ENCODE measurements at regions not wholly inside any gene's neighbourhood (a gene's known extent, or its start where the extent isn't known, plus 50 kb on each side); places are given as distances from the start of the nearest gene placed in this dataset.

DNA sequence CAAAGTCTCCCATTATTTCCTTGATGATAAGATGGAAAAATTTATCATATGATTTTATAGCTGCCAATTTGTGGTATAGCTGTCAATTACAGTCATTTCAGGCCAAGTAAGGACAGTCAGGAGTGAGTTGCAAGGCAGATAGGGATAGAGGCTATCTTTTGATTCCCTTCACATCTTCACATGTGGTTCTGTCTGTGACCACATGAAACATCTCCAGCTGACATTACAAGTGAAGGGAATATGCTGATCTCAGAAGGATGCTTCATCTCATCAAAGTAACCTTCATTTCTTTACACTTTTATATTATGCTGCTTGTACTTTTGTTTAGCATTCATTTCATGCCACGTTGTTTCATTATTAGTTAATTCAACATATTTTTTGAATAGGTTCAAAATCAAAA, 136.9 kb upstream of the CFAP20DC start:
- no peak for TF ChIP-seq SP1 (IDR thresholded peaks at IDR 0.05)
- TF ChIP-seq ARNT (IDR thresholded peaks at IDR 0.05) = no peak
- TF ChIP-seq L3MBTL2 (conservative IDR thresholded peaks at IDR 0.05) = no peak
